GM19463 (cell line): ENCODE measurements at regions not wholly inside any gene's neighbourhood (a gene's known extent, or its start where the extent isn't known, plus 50 kb on each side); places are given as distances from the start of the nearest gene placed in this dataset.
"Not testable (repeated sequence)": the region's sequence is repeated elsewhere in the genome, so short reads cannot be mapped to it uniquely, and the experiment has no call there.

Source experiments
- ATAC-seq: cut with Tn5 transposase; IDR thresholded peaks from one replicate; pipeline ENCODE4 v1.9.1; 2021; ENCODE audit warnings: mild to moderate bottlenecking, moderate library complexity; ENCODE audit not compliant: unreplicated experiment

GRCh38 chr10:131363416-131363815, 51.9 kb upstream of the TCERG1L start:
- no peak for ATAC-seq

DNA sequence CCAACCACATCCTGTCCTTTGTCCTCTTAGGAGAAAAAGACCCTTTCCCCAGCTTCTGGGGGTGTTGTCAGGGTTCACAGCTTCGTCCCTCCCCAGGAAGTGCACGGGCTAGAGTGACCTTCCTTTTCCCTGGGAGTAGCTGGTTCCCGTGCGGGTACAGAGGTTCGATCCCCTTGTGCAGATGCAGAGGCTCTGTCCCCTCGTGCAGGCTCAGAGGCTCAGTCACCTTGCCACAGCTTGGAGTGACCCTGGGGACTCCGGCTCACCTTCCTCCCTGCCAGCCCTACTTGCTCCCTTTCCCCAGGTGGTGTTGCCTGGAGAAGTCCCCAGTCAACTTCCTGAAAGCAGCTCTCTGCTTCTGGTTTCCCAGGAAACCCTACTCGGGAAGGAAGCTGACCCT, 60.0 kb upstream of the TCERG1L start:
- ATAC-seq: no peak

DNA sequence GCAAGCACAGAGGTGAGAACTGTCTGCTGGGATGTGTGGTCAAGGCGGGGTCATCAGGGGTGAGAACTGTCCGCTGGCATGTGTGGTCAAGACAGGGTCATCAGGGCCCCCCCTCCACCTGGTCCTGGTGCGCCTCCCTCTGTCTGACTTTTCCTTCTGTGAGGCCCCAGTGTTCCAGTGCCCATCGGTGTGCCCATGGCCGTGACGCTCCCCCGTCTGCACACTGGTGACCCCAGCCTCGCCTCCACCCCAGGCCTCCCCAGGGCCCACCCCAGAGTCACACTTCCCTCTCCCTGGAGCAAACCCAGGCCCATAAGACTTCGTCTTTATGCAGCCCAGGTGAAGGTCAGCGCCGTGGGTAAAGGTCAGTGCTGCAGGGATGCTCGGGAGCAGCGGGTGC, 70.1 kb upstream of the TCERG1L start:
- no peak for ATAC-seq

GRCh38 chr10:131385161-131385872, 73.8 kb upstream of the TCERG1L start:
- not testable (repeated sequence) for ATAC-seq

DNA sequence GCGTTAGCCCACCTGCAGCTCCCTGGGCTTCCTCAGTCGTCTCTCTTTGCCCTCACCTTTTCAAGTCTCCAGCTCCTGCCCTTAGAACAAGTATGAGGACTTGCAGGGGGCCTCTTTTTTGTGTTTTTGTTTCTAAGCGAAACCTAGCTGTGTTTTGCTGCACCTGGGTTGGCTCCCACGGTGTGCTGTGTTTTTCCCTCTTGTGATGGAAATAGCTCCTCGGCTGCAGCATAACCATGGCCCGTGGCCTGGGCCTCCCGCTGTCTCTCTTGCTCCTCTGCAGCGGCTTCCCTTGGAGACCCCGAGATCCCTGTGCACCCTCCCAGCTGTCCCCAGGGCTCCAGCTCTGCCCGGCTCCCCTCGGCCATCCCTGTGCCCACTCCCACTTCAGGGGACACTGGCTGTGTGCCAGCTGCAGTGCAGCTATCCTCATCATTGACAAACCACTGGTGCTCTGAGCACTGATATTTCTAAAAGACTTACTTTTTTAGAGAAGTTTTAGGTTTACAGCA, 75.6 kb upstream of the TCERG1L start:
- no peak for ATAC-seq

GRCh38 chr10:131391936-131392335, 80.4 kb upstream of the TCERG1L start:
- ATAC-seq: no peak

DNA sequence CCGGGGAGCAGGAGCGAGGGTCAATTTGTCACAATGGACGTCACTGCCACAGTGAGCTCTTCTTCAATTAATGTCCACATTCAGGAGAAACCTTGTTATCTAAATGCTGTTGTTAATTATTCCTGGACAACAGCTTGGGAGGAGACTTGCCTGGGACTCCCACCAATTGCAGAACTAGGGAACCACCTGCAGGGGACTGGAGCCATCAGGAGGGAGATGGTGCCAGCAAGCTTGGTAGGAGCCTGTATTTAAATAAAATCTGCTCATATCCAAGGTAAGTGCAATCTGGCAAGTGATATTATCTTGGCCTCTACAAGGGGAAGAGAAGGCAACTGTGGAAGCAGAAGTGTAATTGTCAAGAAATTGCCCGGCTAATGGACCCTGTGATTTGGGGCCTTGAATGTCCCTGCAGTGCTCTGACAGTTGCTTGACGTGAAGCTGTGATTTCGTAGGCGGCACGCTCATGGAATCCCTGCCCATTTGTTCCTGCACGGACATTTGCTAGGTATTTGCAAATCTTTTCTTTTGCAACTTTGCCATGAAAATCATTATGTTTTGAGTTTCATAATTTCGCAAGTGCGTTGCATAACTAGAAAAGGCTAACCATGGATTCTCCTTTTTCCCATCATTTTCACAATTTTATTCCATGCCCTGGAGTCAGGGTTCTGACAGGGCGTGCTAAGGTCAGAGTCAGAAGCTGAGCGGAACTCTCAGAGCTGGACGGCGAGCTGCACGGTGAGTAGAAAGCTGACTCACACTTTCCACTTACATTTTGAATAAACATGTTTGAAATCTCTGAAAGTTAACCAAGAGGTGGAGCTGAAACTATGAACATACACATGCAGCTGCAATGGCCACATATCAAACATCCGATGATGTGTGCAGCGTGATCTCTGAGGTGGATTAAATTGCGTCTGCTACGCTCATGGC, 84.9 kb upstream of the TCERG1L start:
- no peak for ATAC-seq

GRCh38 chr10:131398166-131398565, 86.6 kb upstream of the TCERG1L start:
- ATAC-seq: no peak

DNA sequence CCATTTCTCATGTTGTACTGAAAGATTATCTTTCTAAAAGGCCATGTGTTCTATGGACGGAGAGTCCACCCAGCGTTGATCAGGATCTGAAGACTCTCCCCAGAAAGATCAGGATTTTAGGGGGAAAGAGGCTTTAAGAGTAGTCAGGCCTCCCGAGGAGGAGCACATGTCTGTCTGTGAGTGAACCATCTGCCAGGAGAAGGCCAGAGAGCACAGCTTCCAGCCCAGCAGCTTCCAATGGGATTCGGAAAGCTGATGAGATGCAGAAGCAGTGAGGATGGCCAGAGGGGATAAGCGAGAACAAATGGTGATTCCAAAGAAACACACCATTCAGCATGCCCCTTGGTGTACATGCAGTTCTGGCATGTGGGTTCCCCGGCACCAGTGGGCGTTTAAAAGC, 88.5 kb upstream of the TCERG1L start:
- no peak for ATAC-seq

DNA sequence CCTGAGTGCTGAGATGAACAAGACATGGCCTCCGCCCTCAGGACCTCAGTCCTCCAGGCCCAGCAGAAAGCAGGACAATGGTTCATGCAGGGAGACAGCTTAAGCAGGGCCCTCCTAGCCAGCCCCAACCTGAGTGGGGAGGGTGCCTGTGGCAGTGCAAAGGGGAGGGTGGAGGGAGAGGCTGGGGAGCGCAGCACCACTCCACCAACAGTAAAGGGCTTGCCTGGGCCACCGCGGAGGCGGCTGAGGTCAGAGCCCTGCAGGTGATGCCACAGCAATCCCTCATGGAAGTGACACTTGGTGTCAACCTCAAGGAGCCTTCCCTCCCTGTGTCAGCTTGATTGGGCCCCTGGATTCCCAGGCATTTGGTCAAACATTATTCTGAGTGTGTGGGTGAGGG, 89.0 kb upstream of the TCERG1L start:
- ATAC-seq: no peak

- no peak for ATAC-seq
Measured at GRCh38 chr10:131402771-131403650, 91.5 kb upstream of the TCERG1L start.

DNA sequence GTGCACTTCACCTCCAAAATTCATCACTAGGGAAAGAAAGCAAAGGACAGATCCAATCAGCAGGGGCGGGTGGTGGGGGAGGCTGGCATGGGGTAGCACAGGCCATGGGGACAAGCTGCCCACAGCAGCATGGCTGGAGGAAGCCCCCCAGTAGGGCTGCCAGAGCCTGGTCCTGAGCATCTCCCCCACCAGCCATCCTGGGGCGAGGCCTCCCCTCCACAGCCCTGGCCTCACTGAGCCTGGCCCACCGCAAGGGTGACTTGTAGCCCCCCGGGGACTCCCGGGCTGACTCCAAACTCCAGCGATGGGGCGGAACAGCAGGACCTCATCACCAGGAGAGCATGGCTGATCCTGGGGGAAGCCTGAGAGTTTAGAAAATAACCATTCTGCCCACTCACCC, 92.4 kb upstream of the TCERG1L start:
- ATAC-seq: no peak

DNA sequence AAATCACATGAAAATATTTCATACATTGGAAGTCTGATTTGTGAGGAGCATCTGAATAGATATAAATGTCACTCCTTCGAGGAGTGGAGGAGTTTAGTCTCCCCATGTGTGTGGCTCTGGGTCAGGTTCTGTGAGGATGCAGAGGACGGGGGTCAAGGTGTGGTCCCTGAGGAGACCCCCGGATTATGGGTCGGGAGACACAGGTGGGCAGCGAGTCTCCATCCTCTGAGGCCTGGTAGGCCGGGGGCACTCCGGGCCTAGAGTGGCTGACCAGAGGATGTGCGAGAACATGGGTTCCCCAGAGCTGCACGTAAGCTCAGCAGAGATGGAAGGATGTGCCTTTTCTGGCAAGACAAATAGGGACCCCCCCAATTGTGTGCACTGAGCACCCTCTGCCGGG, 93.4 kb upstream of the TCERG1L start:
- ATAC-seq: no peak

DNA sequence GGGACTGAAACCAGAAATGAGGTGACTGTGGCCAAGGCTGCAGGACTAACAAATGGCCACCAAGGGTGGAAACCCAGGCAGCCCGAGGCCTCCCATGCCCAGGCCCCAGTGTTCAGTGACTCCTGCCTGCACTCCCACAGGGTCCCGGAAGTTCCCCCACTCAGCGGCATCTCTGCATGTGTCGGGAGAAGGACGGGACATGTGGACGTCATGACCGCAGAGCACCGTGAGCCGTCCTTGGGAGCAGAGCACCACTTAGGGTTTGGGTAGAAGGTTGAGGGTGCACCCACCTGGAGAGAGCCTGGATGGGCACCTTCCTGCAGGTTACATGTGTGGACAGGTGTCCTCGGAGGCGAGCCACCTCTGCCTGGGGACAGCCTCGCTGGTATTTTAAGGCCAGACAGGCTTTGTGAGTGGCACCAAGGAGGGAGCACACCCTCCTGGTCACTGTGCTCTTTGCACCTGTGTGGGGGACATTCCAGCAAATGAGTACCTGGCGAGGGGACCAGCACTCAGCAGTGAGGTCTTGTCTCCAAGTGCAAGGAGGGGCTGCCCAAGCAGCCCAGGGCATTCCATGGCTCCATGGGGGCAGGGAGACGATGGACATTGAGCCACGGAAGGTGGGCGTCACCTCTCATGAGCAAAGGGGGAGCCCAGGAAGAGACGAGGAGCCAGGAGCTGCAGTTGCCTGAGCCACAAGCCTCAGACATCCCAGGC, 95.3 kb upstream of the TCERG1L start:
- no peak for ATAC-seq

DNA sequence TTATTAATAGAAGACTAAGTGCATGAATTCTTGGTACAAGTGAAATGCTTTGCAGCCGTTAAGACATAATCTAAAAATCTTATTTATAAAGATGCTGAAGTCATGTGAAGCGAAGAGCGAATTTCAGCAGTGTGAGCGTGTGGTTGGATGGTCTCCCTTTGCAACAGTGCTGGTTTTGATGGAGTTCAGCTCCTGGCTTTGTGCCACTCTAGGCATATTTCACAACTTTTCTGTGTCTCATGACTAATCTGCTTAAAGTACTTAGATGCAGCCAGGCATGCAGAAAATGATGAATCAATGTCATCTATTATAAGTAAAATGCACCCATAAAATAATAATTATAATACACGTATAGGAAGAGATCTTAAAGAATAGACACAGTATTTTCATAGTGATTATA, 107.2 kb upstream of the TCERG1L start:
- no peak for ATAC-seq

DNA sequence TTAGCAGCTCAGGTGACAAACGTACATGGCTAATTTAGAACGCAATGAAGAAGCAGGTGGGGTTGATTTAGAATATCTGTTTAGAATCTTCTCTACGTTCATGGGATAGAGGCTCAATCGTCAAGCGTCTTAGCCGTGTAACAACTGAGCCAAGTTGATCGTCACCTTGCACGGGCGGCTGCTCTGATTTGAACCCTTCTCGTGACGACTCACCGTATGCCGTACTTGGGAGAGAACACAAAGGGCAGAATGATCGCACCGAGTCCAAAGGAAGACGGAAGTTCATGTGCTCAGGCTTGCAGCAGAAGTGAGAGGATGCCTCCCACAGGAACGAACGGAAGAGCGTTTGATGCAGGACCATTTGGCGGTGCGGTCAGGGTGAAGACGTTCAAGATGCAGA, 108.3 kb upstream of the TCERG1L start:
- no peak for ATAC-seq

DNA sequence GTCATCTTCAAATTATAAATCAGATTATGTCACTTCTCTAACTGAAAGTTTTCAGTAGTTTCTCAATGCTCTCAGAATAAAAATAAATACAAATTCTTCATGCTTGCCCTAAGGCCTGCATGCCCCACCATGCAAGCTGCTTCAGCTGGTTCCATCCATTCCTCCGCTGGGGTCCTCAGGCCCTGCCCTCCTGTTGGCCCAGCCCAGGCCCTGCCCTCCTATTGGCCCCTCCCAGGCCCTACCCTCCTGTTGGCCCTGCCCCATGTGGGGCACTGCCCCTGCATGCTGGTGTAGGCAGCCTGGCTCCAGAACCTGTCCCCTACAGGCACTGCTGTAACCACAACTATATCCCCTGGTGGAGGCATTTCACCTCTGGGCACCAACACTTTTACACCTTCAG, 109.3 kb upstream of the TCERG1L start:
- ATAC-seq: no peak

DNA sequence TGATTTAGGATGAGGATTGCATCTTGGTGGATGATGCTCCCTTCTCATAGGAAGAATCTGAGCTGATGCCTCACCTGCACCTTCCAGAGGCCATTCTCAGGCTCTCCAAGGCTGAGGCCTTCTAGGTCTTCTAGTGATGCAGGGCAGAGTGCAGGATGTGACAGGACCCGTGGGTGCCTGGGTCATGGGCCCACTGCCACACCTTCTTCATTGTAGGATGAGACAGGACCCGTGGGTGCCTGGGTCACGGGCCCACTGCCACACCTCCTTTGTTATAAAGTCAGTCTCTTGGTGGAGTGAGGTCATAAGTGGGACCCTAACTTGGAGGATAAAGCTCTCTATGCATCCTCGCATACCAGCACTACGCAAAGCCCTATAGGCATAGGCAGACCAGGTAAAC, 109.9 kb upstream of the TCERG1L start:
- ATAC-seq: no peak

DNA sequence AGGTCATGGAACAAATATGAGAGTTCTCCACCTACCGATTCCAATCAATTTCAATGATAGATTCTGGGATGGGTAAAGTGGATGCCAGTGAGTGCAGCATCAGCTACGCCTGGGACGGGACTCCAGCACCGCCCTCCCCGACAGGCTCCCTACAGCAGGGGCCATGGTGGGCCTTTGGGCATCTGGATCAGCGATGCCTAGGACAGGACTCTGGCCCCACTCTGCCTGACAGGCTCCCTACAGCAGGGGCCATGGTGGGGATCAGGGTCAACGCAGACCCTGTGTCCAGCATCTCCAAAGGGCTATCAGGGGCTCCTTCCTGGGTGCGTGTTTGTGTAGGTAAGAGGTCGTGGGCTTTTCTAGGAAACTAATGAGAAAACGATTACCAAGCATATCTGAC, 111.2 kb upstream of the TCERG1L start:
- ATAC-seq: no peak

DNA sequence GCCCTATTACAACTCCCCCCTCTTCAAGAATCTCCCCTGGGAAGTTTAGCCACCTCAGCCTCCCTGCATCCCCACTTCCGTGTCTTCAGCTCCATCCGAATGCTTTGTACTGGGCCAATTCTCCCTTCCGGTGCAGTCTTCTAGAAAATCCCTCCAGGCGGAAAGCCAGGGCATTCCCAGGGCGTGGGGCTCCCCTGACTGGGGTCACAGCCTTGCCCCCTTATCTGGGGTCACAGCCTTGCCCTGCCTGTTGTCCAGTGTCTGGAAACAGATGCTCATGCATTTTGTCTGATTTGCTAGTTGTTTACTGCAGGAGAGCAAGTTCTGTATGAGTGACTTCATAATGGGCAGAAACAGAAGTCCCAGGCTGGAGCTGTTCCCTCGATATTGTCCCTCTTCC, 112.5 kb upstream of the TCERG1L start:
- ATAC-seq: no peak
